Activated CD8-positive, alpha-beta memory T cell treated with anti-CD3 and anti-CD28 coated beads, Interleukin-2, amount 50 U/mL, for 48 hours (primary cell): ENCODE measurements at regions not wholly inside any gene's neighbourhood (a gene's known extent, or its start where the extent isn't known, plus 50 kb on each side); places are given as distances from the start of the nearest gene placed in this dataset.
A peak's percentile ranks its signal among the peaks of the same experiment; 100 is the strongest.
"Not testable (repeated sequence)": the region's sequence is repeated elsewhere in the genome, so short reads cannot be mapped to it uniquely, and the experiment has no call there.

ENCODE experiments used
- DNase-seq: peaks from one replicate; pipeline ENCODE4 v3.0.0-alpha.2; 2020

- DNase-seq: not testable (repeated sequence)
Measured at GRCh38 chr16:31581065-31581464, 53.4 kb downstream of the AHSP start.

GRCh38 chr16:31601737-31602384 is 74.2 kb downstream of the AHSP start:
- DNase-seq: not testable (repeated sequence)

- no peak for DNase-seq
Measured at GRCh38 chr16:31618130-31618529, 90.4 kb downstream of the AHSP start.

GRCh38 chr16:31636433-31636832 is 108.7 kb downstream of the AHSP start:
- DNase-seq: no peak

- no peak for DNase-seq
Measured at GRCh38 chr16:31641279-31641678, 113.6 kb downstream of the AHSP start.

GRCh38 chr16:31655674-31656073 is 128.0 kb downstream of the AHSP start:
- not testable (repeated sequence) for DNase-seq

- no peak for DNase-seq
Measured at GRCh38 chr16:31664683-31665482, 137.2 kb downstream of the AHSP start.

GRCh38 chr16:31674686-31675085 is 147.0 kb downstream of the AHSP start:
- DNase-seq: no peak

- no peak for DNase-seq
Measured at GRCh38 chr16:31676731-31677130, 149.0 kb downstream of the AHSP start.

GRCh38 chr16:31678649-31679325 is 151.1 kb downstream of the AHSP start:
- DNase-seq: no peak

- DNase-seq: not testable (repeated sequence)
Measured at GRCh38 chr16:31689331-31689730, 161.6 kb downstream of the AHSP start.

GRCh38 chr16:31692338-31692737 is 164.6 kb downstream of the AHSP start:
- not testable (repeated sequence) for DNase-seq

GRCh38 chr16:31693733-31694132 is 166.0 kb downstream of the AHSP start:
- DNase-seq: no peak

GRCh38 chr16:31694461-31694860 is 166.8 kb downstream of the AHSP start:
- DNase-seq: no peak

- DNase-seq: no peak
Measured at GRCh38 chr16:31695667-31696066, 168.0 kb downstream of the AHSP start.

- no peak for DNase-seq
Measured at GRCh38 chr16:31696968-31697743, 169.5 kb downstream of the AHSP start.

- DNase-seq: no peak
Measured at GRCh38 chr16:31697744-31698125, 170.0 kb downstream of the AHSP start.

GRCh38 chr16:31698901-31699300 is 171.2 kb downstream of the AHSP start:
- no peak for DNase-seq

GRCh38 chr16:31699601-31700000 is 171.9 kb downstream of the AHSP start:
- DNase-seq: no peak

GRCh38 chr16:31700200-31700529 is 172.5 kb downstream of the AHSP start:
- no peak for DNase-seq

- peak; percentile 91 for DNase-seq
Measured at GRCh38 chr16:31700530-31701388, 172.8 kb upstream of the ZNF267 start.

GRCh38 chr16:31701734-31702133 is 171.9 kb upstream of the ZNF267 start:
- no peak for DNase-seq
